ENCODE measurements at regions not wholly inside any gene's neighbourhood (a gene's known extent, or its start where the extent isn't known, plus 50 kb on each side); places are given as distances from the start of the nearest gene placed in this dataset.

GRCh38 chr2:156156580-156156979 lies 175.9 kb downstream of the NR4A2 start:
- BruUV-seq (replicated peaks): no TSS peak
- DNase-seq (ENCODE audit: low read depth, low spot score) (no peak), FAIRE-seq (no peak)
- CTCF ChIA-PET: interaction anchor here (1.8 kb wide), 1 partner anchor 779 kb away, joined by 4 read pairs; no protein-coding TSS in a partner anchor
- Histone ChIP-seq H3K27ac (ENCODE audit: insufficient read depth, low read depth, low read length) (no peak overlapping the region), H3K79me2 (ENCODE audit: control insufficient read depth, insufficient read depth, low read length) (no peaks in the 10 kb centered on the region), H3K4me1 (ENCODE audit: control insufficient read depth, extremely low read depth, insufficient read depth, low read length) (no peaks in the 10 kb centered on the region), H3K4me3 (replicated peaks in 1 of 3; ENCODE audit: insufficient read depth in 1 of 3, low read depth in 1 of 3, low read length in 3 of 3) (no peak overlapping the region), H3K9me1 (replicated peaks; ENCODE audit: control insufficient read depth, extremely low read depth, insufficient read depth, low read length) (no peaks in the 10 kb centered on the region), H3K27me3 (ENCODE audit: control insufficient read depth in 2 of 2, insufficient read depth in 2 of 2, low read length in 2 of 2) (no peaks in the 10 kb centered on the region), H2AFZ (ENCODE audit: low read depth, low read length) (no peak overlapping the region), H3K9ac (replicated peaks; ENCODE audit: extremely low read depth, insufficient read depth, low read length) (no peak overlapping the region), H4K20me1 (replicated peaks; ENCODE audit: control insufficient read depth, extremely low read depth, insufficient read depth, low read length) (no peaks in the 10 kb centered on the region), H3K4me2 (ENCODE audit: insufficient read depth, low read length) (no peak overlapping the region), H3K9me3 (replicated peaks; ENCODE audit: control insufficient read depth, insufficient read depth, low read length) (no peaks in the 10 kb centered on the region), H3K36me3 (ENCODE audit: control insufficient read depth in 2 of 2, extremely low read depth in 1 of 2, insufficient read depth in 2 of 2, low read length in 2 of 2) (no peaks in the 10 kb centered on the region)
- TF ChIP-seq MYC (IDR thresholded peaks at IDR 0.05; ENCODE audit: low read depth, low read length) (no peak), POLR2AphosphoS5 (IDR thresholded peaks at IDR 0.05; ENCODE audit: insufficient read depth, low read depth, low read length) (no peak), FOS (IDR thresholded peaks at IDR 0.05; ENCODE audit: borderline replicate concordance, insufficient read depth, low read length) (no peak), EZH2 (IDR thresholded peaks at IDR 0.05; ENCODE audit: borderline replicate concordance, low read depth, low read length, severe bottlenecking) (no peak)
- TF ChIP-seq, protein P1, sequence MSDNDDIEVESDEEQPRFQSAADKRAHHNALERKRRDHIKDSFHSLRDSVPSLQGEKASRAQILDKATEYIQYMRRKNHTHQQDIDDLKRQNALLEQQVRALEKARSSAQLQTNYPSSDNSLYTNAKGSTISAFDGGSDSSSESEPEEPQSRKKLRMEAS (IDR thresholded peaks at IDR 0.05; ENCODE audit: insufficient read depth, insufficient read length): no peak
- dilution Hi-C loops (cut with MboI; ENCODE audit: extremely low pct_ligation_motif_present, low sequenced_read_pairs) (no loop called here), intact Hi-C loops (cut with micrococcal nuclease) (no loop called here)
- POLR2A ChIA-PET: no interaction called here

DNA sequence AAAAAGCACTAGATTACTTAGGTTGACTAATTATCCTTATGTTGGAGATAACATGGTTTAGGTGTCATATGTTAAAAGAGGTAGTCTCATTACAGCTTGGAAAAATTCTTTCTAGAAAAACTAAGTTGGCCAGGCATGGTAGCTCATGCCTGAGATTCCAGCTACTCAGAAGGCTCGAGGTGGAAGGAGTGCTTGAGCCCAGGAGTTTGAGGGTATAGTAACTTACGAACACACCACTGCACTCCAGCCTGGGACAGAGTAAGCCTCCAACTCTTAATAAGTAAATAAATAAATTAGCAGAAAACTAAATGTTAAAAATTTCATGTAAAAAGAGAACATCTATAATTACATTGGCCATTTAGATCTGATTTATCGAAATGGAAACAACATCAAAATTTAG lies 177.2 kb downstream of the NR4A2 start:
- Histone ChIP-seq H3K4me2 (ENCODE audit: insufficient read depth, low read length) (no peak overlapping the region), H4K20me1 (replicated peaks; ENCODE audit: control insufficient read depth, extremely low read depth, insufficient read depth, low read length) (no peaks in the 10 kb centered on the region), H3K4me3 (replicated peaks in 1 of 3; ENCODE audit: insufficient read depth in 1 of 3, low read depth in 1 of 3, low read length in 3 of 3) (no peak overlapping the region), H3K27ac (ENCODE audit: insufficient read depth, low read depth, low read length) (no peak overlapping the region), H3K36me3 (ENCODE audit: control insufficient read depth in 2 of 2, extremely low read depth in 1 of 2, insufficient read depth in 2 of 2, low read length in 2 of 2) (no peaks in the 10 kb centered on the region), H3K9ac (replicated peaks; ENCODE audit: extremely low read depth, insufficient read depth, low read length) (no peak overlapping the region), H3K9me1 (replicated peaks; ENCODE audit: control insufficient read depth, extremely low read depth, insufficient read depth, low read length) (no peaks in the 10 kb centered on the region), H3K79me2 (ENCODE audit: control insufficient read depth, insufficient read depth, low read length) (no peaks in the 10 kb centered on the region), H3K4me1 (ENCODE audit: control insufficient read depth, extremely low read depth, insufficient read depth, low read length) (no peaks in the 10 kb centered on the region), H3K9me3 (replicated peaks; ENCODE audit: control insufficient read depth, insufficient read depth, low read length) (no peaks in the 10 kb centered on the region), H3K27me3 (ENCODE audit: control insufficient read depth in 2 of 2, insufficient read depth in 2 of 2, low read length in 2 of 2) (no peaks in the 10 kb centered on the region), H2AFZ (ENCODE audit: low read depth, low read length) (no peak overlapping the region)
- ChIA-PET CTCF (interaction anchor here (1.8 kb wide), 1 partner anchor 778 kb away, joined by 4 read pairs; no protein-coding TSS in a partner anchor), POLR2A (no interaction called here)
- BruUV-seq (replicated peaks): no TSS peak
- TF ChIP-seq, protein P1 (IDR thresholded peaks at IDR 0.05; ENCODE audit: insufficient read depth, insufficient read length): no peak
- TF ChIP-seq GATA2 (IDR thresholded peaks at IDR 0.05; ENCODE audit: insufficient read depth, insufficient read length, low read depth, low read length) (no peak), CTCF (IDR thresholded peaks at IDR 0.05; ENCODE audit: extremely low read depth in 1 of 2, insufficient read depth in 1 of 2, low read depth in 1 of 2, low read length in 2 of 2) (no peak), POLR2AphosphoS5 (IDR thresholded peaks at IDR 0.05; ENCODE audit: insufficient read depth, low read depth, low read length) (no peak), MYC (IDR thresholded peaks at IDR 0.05; ENCODE audit: low read depth, low read length) (no peak), POLR2A (IDR thresholded peaks at IDR 0.05; ENCODE audit: low read depth, low read length) (no peak), EZH2 (IDR thresholded peaks at IDR 0.05; ENCODE audit: borderline replicate concordance, low read depth, low read length, severe bottlenecking) (no peak), FOS (IDR thresholded peaks at IDR 0.05; ENCODE audit: borderline replicate concordance, insufficient read depth, low read length) (no peak)
- intact Hi-C loops (cut with micrococcal nuclease) (no loop called here), dilution Hi-C loops (cut with MboI; ENCODE audit: extremely low pct_ligation_motif_present, low sequenced_read_pairs) (no loop called here)
- FAIRE-seq (no peak), DNase-seq (ENCODE audit: low read depth, low spot score) (no peak)
